NCI-H1417 treated with DMSO at 0.1 percent for 48 hours (cell line): ENCODE measurements at regions not wholly inside any gene's neighbourhood (a gene's known extent, or its start where the extent isn't known, plus 50 kb on each side); places are given as distances from the start of the nearest gene placed in this dataset.

Source experiments
- DNase-seq: peaks from one replicate; lab custom pipeline; 2025; lab: John Stamatoyannopoulos, UW

DNA sequence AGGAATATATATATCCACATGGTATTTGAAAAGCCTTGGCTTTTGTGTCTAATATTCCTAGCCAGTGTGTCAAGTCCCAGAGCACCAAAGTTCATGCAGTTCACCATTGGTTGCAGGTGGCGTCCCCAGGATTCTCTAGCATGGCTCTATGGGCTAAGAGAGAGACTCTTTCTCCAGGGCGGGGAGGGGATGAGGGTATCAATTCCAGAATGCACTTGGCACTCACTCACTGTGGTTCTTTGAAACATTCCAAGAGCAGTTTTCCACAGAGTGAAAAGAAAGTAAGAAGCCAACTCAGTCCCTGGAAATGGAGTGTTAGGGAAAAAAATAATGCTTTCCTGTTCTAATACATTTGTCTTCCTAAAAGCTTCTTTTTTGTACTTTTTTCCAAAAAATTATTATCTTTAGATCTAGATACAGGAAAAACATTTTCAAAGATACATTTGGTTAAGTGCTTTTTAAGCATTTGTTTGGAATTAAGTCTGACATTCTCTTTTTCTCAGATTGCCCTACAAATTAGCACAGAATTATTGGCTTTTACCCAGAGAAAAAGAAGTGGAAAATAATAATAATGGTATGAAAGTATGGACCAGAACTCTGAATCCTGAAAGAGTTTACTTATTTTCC, 239.9 kb downstream of the PAX3 start:
- no peak for DNase-seq

DNA sequence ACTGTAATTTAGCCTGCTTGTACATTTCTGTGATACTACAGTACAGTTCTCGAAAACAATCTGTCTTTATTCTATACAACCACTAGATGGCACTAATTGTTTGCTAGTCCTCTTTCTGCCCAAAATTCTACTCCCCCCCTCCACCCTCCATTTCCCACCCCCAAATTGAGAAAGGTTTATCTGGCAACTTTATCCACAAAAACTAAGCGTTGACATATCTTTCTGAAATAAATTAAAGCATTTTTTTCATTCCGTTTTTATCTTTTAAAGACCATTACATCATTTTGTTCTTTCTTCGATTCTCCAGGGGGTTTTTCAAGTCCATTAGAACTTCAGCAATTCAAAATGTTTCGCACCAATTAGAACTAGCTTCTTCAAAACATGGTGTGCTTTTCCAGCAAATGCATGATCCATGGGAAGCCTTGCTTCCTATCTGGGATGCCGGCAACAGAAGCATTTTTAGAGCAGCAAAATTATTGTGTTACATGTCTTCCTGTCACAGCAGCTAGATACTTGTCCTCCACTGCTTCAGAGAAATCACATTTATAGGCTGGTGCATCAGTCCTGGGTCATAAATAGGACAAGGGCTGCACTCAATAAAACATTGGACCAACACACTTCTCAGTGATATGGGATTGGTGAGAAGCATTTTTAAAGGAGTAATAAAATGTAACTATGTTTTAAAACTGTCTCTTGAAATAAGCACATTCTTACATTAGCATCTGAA, 241.3 kb downstream of the PAX3 start:
- no peak for DNase-seq

DNA sequence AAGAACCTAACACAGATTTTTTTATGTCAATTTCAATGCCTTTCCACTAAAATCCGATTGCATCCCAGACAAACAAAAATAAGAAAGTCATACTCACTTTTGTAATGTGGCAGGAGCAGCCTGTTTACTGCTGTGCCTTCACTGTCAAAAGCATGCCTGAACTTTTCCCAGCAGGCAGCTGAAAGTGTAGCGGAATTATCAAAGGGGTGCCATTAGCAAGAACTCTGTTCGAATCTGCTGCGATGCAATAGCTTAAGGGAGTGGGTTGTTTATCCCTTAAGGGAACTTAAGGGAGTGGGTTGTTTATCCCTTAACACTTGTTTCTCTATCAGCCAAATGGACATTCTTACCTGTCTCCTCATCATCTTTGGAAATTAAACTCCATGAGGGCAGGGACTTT, 243.5 kb downstream of the PAX3 start:
- no peak for DNase-seq

DNA sequence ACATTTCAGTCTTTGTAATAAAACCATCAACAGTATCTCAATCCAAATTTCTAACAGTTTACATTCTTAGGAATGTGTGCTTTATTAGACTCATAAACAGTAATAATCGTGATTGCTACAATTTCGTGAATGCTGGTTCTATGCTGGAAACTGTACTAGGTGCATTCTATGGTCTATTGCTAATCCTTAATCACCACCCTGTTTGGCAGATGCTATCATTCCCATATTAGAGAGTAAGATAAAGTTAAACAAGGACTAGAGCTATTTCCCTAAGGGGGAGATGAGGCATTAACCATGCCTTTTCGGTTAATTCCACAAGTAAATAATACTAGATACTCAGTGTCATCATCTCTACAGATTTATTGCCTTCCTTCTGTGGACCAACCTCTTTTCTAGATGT, 244.0 kb downstream of the PAX3 start:
- no peak for DNase-seq

DNA sequence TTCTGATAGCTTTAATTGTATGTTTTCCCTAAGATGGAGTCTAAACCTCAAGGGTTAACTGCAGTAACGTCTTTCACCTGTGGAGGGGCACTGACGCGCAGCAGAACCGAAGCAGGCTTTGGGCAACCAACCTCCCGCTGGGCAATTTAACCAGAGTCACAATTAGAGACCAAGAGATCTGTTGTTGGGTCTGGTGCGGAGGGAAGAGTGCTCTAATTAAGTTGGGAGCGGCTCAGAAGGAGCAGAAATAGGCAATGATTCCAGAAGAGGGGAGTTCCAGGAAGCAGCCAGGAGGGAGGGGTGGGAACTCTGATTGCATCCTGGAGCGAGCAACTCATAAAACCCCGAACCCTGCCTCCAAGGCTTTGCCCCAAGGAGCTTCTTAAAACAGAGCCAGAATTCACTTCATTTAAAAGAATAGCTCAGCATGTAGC, 245.8 kb downstream of the PAX3 start:
- DNase-seq = peak; percentile 56

DNA sequence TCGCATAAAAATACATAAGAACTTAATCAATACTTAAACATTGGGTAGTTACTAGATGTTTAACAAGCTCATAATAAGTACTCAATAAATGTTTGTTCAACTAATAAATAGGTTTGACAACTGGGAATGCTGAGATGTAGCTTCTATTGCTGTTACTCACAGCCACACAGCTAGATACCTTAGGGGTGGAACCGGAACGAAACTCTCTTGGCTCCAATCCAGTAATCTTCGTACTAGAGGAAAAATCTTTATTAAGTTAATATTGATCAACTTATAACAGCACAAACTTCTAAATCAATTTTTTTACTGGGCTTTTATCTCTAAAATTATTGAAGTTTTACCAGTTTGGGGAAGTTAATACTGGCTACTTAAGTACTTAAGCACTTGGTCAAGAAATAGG, 247.8 kb downstream of the PAX3 start:
- no peak for DNase-seq

DNA sequence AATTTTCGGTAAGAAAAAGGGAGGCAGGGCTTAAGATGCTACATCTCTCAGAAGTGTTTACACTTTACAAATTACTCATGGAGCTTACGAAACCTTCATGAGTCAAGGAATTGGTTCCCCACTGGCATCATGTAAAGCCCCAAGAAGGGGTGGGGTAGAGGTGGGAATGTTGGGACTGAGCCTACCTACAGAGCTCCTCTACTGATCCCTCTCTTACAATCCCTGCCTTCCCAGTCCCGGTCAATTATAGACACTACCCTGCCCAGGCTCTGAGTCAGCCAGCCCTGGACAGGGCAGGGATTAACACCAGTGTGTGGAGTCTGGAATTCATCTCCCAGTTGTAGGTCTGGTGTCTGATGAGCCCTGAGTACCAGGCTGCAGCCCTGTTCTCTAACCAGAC, 248.9 kb downstream of the PAX3 start:
- DNase-seq = no peak

DNA sequence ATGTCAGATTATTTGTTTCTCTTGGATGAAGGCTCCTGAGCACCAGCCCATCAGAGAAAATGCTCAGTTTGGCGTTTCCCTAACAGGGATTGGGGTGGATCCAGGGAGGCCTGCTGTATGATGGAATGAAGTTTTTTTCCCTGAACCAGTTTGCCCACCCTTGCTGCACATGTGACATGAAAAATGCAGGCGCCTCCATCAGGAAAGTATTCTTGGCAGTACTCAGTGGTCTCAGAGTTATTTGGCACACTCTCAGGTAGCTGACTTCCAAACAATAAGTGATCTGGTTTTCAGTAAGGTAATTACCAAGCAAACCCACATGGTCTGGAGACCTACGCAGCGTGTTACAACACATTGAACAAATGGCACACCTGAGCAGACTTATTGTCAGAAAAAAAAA, 254.9 kb downstream of the PAX3 start:
- DNase-seq = no peak

DNA sequence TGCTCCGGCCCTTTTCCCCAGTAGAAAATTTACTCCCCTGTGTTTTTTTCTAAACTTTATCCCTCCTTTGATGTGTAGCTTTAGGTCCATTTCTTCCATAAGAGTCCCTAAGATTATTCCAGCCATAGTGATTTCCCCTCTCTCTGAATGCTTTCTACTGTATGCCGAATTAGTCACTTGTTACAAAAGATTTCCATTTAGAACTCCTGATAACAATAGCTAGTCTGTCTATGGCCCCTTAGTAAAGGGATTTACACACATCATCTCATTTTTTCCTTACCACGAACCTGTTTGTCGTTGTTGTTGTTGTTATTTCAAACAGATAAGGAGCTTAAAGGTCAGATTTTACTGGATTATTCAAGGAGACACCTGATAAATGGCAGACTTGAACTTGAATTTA, 256.1 kb downstream of the PAX3 start:
- no peak for DNase-seq

DNA sequence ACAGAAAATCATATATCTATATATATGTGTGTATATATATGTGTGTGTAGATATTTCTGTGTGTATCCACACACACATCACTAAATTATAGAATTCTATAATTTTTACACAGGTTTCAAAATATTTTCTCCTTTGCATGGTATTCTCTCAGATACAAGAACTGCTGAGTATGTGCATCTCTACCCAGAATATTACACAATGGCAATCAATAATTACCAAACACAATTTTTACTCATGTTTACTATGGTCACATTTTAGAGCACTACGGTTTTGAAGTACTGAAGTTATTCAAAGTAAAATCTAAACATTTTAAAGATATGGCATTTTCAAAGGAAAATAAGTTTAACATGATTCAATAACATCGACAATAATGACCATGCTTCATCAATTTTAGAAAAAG, 258.5 kb downstream of the PAX3 start:
- no peak for DNase-seq

DNA sequence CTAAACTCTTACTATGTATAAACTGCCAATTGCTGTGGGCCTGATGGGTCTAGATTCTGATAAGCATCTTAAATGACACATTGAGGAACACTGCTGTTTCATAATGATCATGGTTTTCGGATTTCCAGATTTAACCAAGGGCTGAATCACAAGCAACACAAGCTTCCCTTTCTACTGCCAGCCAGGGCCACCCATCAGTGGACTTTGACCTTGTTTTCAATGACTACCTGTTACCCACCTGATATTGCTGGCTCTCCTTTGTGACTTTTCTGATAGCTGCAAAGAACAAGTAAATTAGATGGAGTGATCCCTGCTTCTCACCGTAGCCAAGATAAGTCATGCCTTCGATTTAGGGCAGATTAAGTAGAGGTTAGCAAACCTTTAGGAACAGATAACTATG, 259.0 kb downstream of the PAX3 start:
- no peak for DNase-seq

DNA sequence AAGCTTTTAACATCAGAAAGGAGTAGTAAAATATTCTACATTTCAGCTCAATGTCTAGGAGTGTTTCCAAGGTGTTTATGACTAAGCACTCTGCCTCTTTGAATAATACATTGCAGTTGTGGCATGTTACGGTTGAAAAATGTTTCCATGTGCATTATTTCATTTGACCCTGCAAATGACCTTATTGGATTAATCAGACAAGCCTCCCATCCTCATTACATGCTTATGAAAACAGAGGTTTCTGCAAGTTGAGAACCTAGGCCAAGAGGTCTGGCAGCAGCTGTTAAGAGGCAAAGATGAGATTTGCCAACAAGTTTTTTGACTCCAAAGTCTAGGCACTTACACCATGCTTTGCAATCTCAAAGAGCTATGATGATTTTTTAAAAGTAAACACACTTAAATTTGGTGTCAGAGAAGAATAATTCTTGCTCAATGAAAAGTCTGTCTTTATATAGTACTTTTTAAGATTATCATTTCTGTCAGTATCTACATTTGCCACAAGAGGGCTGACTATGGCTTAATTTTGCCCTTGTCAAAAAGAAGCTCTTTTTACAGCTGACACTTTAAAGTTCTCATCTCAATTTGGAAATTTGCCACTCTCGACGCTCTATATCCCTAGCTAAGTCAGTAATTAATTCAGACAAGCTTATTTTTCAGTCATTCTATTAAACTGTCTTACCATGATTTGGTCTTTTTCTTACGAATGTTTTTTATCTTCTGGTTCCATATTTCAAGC, 260.6 kb downstream of the PAX3 start:
- DNase-seq = no peak

DNA sequence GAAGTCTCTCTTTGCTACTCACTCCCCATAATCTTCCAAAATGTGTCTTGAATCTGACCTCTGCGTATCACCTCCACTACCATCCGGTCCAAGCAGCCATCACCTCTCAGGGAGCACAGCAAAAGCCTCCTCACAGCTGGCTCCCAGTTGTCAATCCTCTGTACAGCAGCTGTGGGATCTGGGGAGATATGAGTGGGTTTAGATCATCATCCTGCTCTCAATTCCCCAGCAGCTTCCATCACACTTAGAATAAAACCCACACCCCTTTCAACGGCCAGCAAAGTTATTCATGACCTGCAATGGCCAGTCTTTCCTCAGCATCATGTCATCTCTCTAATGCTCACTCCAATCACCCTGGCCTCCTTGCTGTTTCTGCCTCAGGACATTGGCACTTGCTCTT, 261.6 kb downstream of the PAX3 start:
- DNase-seq = no peak

DNA sequence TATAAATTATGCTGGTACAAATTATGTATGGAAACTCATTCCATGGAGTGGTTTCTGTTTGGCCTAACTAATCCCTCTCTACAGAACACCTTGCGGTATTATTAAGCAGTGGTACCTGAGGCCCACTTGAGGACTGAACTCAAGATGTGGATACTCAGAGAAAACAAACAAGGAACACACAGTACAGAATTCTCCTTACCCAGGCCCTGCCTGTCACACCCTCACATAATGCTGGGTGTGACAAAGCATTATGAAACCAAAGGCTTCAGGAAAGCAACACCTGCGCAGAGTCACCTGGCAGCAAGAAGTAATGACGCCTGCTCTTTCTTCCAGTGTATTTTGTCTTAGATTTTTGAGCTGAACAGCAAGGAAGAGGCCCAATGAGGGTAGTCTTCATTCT, 264.7 kb downstream of the PAX3 start:
- DNase-seq = no peak

DNA sequence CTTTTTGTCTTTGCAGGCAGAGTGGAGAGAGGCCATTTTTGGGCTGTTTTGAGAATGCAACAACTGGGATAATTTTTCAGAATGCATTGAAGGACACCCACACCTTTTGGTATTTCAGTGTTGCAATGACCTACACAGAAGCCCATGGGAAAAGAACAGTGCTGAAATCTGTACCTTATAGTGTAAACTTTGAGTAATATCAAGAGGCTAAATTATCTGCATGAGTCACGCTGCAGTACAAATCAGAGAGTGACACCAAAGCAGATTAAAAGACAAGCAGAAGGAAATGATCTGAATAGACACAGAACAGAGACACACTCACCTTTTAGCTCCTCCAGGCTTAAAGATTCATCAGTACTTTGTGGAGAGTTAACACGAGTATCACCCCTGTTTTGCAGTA, 265.3 kb downstream of the PAX3 start:
- DNase-seq = no peak

DNA sequence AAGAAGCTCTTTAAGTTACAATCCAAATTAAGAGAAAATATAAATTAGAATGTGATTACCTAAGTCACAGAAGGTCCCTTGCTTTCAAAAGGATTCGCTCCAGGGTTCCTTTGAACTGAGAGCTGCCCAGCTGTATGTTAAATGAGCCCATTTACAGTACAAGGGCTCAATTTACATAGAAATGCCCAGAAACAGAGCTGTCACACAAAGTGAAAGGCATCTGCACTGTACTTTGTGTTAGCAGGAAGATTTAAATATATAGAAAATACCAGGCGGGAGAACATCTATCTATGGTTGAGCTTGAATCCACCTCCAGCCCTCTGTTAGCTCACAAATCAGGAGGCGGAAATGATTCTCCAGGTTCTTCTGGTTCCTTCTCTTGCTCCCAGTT, 272.9 kb downstream of the PAX3 start:
- peak; percentile 16 for DNase-seq

DNA sequence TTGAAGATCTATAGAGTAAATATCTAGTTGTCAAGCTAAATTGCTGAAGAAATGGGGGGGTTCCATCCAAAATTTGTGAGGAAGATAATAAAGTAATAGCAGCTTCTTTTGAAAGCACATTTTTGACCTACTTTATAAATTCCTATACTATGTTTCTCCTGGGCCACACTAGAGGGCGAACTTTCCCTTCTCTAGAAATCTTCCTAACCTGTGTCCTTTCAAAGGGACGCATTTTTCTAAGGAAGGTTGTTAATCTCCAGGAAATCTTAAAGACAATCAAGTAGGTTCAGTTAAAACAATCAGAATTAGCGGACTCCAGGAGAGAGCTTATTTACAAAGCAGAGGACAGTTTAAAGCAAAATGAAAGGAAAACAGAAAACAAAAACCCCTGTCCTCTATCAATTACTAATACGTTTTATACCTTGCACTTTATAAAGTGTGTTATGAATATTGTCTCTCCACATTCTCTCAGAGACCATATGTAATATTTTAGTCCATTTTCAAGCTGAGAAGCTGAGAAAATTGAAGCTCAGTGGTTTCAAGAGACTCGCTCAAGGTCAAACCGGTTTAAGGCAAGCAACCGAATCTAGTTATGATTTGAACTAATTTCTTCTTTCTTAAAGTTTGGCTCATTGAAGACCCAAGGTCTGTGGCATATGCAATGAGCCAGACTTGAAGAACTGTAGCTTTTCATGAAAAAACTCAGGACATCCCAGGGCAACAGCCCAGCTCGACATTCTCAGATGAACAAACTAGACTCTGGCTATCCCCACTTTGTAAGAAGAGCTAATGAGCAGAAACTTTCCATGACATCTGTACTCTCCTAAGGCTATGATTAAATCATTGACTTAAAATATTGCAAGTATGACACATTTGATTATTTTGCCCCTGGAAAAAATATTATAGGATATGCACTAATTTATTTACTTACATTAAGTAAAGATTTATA, 273.6 kb downstream of the PAX3 start:
- DNase-seq = peak; percentile 13

DNA sequence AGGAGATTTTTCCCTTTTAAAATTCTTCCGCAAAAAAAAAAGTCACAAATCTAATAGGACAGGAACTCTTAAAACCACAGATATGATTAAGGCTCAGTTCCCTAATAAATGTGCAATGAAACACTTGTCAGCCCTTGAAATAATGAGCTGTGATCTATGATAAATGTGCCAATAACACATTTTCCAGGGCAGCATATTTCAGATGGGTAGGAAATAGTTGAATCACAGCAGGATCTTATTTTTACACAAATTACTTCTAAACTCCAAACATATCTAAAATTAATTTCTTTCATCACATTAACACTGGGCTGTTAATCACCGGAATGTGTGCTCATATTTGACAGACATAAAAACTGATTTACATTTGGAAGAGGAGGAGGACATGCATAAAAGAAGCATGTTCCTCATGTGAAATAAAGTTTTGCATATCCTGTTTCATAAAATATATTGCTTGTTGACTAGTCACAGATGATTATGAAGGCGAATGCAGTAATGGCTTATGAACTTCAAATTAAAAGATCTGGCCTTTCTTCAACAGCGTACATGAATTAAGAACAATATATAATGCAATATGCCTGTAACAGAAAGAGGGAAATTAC, 281.4 kb downstream of the PAX3 start:
- DNase-seq = no peak

DNA sequence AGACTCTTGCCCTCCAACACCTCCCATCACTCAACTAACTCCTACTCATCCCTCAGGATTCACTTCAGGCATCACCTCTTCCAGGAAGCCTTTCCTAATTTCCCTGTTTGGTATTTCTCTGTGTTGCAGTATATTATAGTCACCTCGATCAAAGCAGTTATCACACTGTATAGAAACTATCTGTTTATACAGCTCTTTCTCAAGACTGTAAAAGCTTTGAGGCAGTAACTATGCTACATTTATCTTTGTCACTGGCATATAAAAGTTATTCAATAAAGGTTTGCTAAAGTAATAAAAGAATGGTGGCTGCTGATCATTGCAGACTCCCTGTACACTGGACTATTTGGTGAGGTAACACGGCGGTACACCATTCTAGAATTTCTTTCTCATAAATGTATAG, 284.9 kb downstream of the PAX3 start:
- DNase-seq = no peak

DNA sequence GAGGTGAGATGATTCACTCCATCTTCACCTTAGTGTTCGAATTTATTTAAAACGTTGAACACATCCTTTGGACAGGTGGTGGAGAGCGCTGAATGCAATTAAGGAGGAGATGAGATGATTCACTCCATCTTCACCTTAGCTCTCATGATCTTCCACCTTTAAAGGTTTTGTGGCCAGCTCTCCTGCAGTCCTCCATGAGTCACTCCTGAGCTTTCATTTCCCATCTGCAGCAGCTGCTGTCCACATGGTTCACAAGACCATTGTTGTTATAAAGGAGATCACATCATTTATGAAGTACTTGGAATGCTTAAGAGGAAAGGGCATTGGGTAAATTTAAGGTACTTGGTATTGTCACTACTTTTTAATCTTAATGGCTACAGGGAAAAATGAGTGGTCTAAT, 298.5 kb downstream of the PAX3 start:
- no peak for DNase-seq

DNA sequence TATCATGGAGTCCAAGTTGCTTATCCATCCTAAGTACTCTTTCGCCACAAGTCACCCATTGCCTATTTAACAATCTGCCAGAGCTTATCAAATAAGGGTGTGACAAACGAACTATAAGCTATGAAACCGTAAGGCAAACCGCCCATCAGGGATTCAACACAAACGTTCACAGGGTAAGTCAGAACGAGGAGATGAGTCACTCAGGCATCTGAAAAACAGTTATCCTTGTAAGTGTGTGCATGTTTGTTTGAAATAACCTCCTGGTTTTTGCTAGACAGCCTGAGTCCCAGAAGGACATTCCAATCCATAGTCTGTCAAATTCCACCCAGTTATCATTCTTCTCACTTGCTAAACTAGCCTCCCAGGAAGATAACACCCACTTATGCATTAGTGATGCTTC, 299.1 kb downstream of the PAX3 start:
- DNase-seq = no peak

DNA sequence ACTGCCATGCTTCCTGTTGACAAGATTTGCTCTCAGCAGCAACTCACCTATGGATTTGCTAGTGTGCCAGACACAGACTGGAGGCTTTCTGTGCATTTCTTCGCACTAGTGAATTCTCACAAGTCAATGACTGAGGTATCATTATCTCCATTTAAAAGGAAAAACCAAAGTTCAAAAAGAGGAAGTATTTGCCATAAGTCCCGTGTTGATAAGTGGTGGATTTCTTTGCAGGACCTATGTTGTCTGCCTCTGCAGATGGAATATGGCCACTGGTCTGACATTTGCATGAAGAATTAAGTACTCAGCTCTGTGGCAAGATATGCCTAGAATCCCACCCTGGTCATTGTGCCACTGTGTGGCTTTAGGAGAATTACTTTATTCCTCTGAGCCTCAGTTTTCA, 299.6 kb downstream of the PAX3 start:
- DNase-seq = no peak
